GM12873 (cell line): ENCODE measurements at regions not wholly inside any gene's neighbourhood (a gene's known extent, or its start where the extent isn't known, plus 50 kb on each side); places are given as distances from the start of the nearest gene placed in this dataset.

ENCODE experiments used
- TF ChIP-seq, protein P1 (sequence below): IDR thresholded peaks from 2 replicates; pipeline ENCODE4 v1.5.1; 2012; ENCODE audit warnings: low read depth, mild to moderate bottlenecking, moderate library complexity, low read length, control low read depth; ENCODE audit not compliant: insufficient read depth; ENCODE audit errors: missing control alignments

DNA sequence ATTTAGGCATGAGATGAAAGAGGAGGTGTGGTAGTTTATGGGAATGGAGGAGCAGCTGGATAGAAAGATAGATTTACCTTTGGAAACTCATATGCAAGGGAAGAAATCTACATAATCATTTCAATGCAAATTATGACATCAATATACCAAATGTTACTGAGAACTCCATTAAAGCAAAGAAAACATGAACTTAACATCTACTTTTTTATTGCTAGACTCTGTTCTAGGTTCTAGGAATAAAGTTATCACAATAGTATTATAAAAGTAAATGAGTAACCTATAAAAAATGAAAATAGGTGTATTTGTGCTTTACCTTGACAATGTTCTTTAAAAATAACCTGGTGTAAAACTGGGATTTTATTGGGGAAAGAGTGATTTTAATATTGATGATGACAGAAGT lies 221.6 kb upstream of the SLIT2 start:
- TF ChIP-seq, protein P1, sequence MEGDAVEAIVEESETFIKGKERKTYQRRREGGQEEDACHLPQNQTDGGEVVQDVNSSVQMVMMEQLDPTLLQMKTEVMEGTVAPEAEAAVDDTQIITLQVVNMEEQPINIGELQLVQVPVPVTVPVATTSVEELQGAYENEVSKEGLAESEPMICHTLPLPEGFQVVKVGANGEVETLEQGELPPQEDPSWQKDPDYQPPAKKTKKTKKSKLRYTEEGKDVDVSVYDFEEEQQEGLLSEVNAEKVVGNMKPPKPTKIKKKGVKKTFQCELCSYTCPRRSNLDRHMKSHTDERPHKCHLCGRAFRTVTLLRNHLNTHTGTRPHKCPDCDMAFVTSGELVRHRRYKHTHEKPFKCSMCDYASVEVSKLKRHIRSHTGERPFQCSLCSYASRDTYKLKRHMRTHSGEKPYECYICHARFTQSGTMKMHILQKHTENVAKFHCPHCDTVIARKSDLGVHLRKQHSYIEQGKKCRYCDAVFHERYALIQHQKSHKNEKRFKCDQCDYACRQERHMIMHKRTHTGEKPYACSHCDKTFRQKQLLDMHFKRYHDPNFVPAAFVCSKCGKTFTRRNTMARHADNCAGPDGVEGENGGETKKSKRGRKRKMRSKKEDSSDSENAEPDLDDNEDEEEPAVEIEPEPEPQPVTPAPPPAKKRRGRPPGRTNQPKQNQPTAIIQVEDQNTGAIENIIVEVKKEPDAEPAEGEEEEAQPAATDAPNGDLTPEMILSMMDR = no peak

DNA sequence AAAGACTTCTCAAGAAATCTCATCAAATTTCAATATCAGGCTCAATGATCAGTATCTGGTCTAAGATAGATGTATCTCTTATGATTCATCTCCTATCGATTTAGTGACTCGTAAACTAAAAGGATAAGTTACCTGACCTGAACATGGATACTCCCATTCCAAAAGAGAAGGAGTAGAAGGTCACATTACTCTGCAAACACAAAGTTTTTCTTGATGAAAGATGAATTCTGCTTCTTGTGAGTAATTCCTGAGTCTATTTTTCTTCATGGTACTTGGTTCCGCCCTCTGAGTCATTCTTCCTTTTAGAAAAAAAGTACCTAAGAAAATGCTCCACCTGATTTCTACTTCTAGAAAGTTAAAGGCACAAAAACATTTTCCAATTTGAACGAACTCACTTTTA lies 223.1 kb upstream of the SLIT2 start:
- TF ChIP-seq, protein P1 = no peak

GRCh38 chr4:20026456-20026855 lies 225.2 kb upstream of the SLIT2 start:
- TF ChIP-seq, protein P1 = no peak

- TF ChIP-seq, protein P1 = no peak
Observed at GRCh38 chr4:20022471-20022870, 229.2 kb upstream of the SLIT2 start.

GRCh38 chr4:20020056-20020455 lies 231.6 kb upstream of the SLIT2 start:
- TF ChIP-seq, protein P1 = no peak

DNA sequence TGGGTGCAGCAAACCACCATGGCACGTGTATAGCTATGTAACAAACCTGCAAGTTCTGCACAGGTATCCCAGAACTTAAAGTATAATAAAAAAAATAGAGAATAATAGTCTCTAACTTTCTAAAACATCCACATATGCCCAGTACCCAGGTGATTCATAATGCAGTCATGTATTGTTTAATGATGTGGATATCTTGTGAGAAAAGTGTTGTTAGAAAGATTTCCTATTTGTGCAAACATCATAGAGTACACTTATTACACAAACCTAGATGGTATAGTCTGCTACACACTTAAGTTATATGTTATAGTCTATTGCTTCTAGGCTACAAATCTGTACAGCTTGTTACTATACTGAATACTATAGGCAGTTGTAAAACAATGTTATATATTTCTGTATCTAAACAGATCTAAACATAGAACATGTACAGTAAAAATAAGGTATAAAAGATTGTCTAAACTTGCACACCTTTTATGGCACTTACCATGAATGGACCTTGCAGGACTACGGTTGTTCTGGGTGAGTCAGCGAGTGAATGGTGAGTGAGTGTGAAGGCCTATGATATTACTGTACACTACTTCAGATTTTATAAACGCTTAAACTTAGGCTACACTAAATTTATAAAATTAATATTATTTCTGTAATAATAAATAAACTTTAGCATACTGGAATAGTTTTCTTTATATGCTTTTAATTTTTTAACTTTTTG lies 232.2 kb upstream of the SLIT2 start:
- TF ChIP-seq, protein P1 = no peak

GRCh38 chr4:20017777-20018115 lies 234.0 kb upstream of the SLIT2 start:
- TF ChIP-seq, protein P1 = no peak
